ENCODE measurements at regions not wholly inside any gene's neighbourhood (a gene's known extent, or its start where the extent isn't known, plus 50 kb on each side); places are given as distances from the start of the nearest gene placed in this dataset.
A peak's percentile ranks its signal among the peaks of the same experiment; 100 is the strongest.

- CTCF ChIA-PET: no interaction called here
- H3K27me3 ChIP-seq (ENCODE audit: control insufficient read depth, insufficient read depth, low read length): no peaks in the 10 kb centered on the region
- BruUV-seq (replicated peaks): no TSS peak
- H3K9me3 ChIP-seq (ENCODE audit: control insufficient read depth, insufficient read depth, low read depth, low read length): no peaks in the 10 kb centered on the region
- in situ Hi-C loops (cut with HindIII; ENCODE audit: low pct_unique_long_range_greater_than_20kb, low sequenced_read_pairs) (no loop called here), intact Hi-C loops (cut with micrococcal nuclease; ENCODE audit: unreplicated experiment) (no loop called here)
- no peaks in the 10 kb centered on the region for H3K36me3 ChIP-seq (ENCODE audit: control insufficient read depth, insufficient read depth, low read length)
- POLR2A ChIA-PET: no interaction called here
- TF ChIP-seq CTCF (IDR thresholded peaks at IDR 0.05) (no peak), TCF7L2 (IDR thresholded peaks at IDR 0.05; ENCODE audit: low read depth, low read length) (no peak), REST (IDR thresholded peaks at IDR 0.05; ENCODE audit: insufficient read depth in 1 of 2, low read depth in 2 of 2, low read length in 1 of 2) (no peak)
- H3K4me3 ChIP-seq (ENCODE audit: low read depth in 2 of 2, low read length in 2 of 2): no peak overlapping the region
- H3K4me1 ChIP-seq (ENCODE audit: control insufficient read depth, insufficient read depth, low read length): peaks cover 32% of the 10 kb centered on the region
- DNase-seq (ENCODE audit: low read depth, low spot score): no peak
- ATAC-seq: no peak
- H3K27ac ChIP-seq (ENCODE audit: low read length): 0 out of 2 replicates have a peak overlapping the region, but pooled peaks have one; percentile 51
Measured at GRCh38 chr6:10307028-10307427, 107.8 kb downstream of the TFAP2A start.

- no TSS peak for BruUV-seq (replicated peaks)
Measured at GRCh38 chr6:10305790-10306415, 109.0 kb downstream of the TFAP2A start.

More at GRCh38 chr6:10305790-10306415, 109.0 kb downstream of the TFAP2A start:
- ChIA-PET POLR2A (no interaction called here), CTCF (no interaction called here)
- ATAC-seq (0 out of 2 replicates have a peak, but pooled peaks have one; percentile 55), DNase-seq (ENCODE audit: low read depth, low spot score) (no peak)
- no peak overlapping the region; the same call in 1 of the 2 replicates for H3K27ac ChIP-seq (ENCODE audit: low read length)
- no peaks in the 10 kb centered on the region for H3K9me3 ChIP-seq (ENCODE audit: control insufficient read depth, insufficient read depth, low read depth, low read length)
- in situ Hi-C loops (cut with HindIII; ENCODE audit: low pct_unique_long_range_greater_than_20kb, low sequenced_read_pairs): no loop called here
- intact Hi-C loops (cut with micrococcal nuclease; ENCODE audit: unreplicated experiment): no loop called here
- H3K36me3 ChIP-seq (ENCODE audit: control insufficient read depth, insufficient read depth, low read length): no peaks in the 10 kb centered on the region
- no peak overlapping the region for H3K4me3 ChIP-seq (ENCODE audit: low read depth in 2 of 2, low read length in 2 of 2)
- H3K4me1 ChIP-seq (ENCODE audit: control insufficient read depth, insufficient read depth, low read length): peaks cover 22% of the 10 kb centered on the region
- TF ChIP-seq SIN3A (IDR thresholded peaks at IDR 0.05; ENCODE audit: borderline replicate concordance, insufficient read depth, low read depth, low read length) (no peak), TCF7L2 (IDR thresholded peaks at IDR 0.05; ENCODE audit: low read depth, low read length) (no peak), POLR2AphosphoS5 (IDR thresholded peaks at IDR 0.05; ENCODE audit: low read depth, low read length) (no peak), CTCF (IDR thresholded peaks at IDR 0.05) (no peak), REST (IDR thresholded peaks at IDR 0.05; ENCODE audit: insufficient read depth in 1 of 2, low read depth in 2 of 2, low read length in 1 of 2) (no peak)
- H3K27me3 ChIP-seq (ENCODE audit: control insufficient read depth, insufficient read depth, low read length): no peaks in the 10 kb centered on the region

Data from Panc1 (cell line).